Thyroid gland (tissue), 4 donors: ENCODE measurements at regions not wholly inside any gene's neighbourhood (a gene's known extent, or its start where the extent isn't known, plus 50 kb on each side); places are given as distances from the start of the nearest gene placed in this dataset.

ENCODE experiments used
- DNase-seq, 2 donors: peaks; one replicate each; pipeline ENCODE4 v3.0.0-alpha.2; 2019
- H3K27ac ChIP-seq, 3 donors: fragments of 200-600 bp; sonication (generic); 1 replicate in 2 of 3; 2 replicates in 1 of 3; pipeline ENCODE4 v1.5.1; 2016 to 2019; ENCODE audit warnings: mild to moderate bottlenecking in 1 of 3, moderate library complexity in 1 of 3
- H3K27me3 ChIP-seq: fragments of 200-600 bp; sonication (generic); one replicate; pipeline ENCODE4 v1.5.1; 2019
- H3K36me3 ChIP-seq, 2 donors: fragments of 200-600 bp; sonication (generic); one replicate each; pipeline ENCODE4 v1.5.1; 2016 to 2019
- H3K4me1 ChIP-seq, 2 donors: fragments of 200-600 bp; sonication (generic); one replicate each; pipeline ENCODE4 v1.5.1; 2017 to 2019
- H3K4me3 ChIP-seq, 3 donors: fragments of 200-600 bp; sonication (generic); replicated peaks in 1 of 3; 1 replicate in 2 of 3; 2 replicates in 1 of 3; pipeline ENCODE4 v1.5.1; 2016; ENCODE audit warnings: mild to moderate bottlenecking in 1 of 3
- H3K9me3 ChIP-seq: fragments of 200-600 bp; sonication (generic); one replicate; pipeline ENCODE4 v1.5.1; 2017
- CTCF ChIP-seq, 6 experiments: fragments of 200-600 bp in 3 of 6; fragments of 450-650 bp in 3 of 6; sonication (generic) in 3 of 6; IDR thresholded peaks; one replicate each; pipeline ENCODE4 v1.5.1; 2016 to 2019; ENCODE audit warnings: antibody characterized with exemption in 6 of 6, mild to moderate bottlenecking in 2 of 6, inconsistent platforms in 1 of 6, moderate library complexity in 1 of 6
- POLR2A ChIP-seq, 2 donors: fragments of 450-650 bp; IDR thresholded peaks; one replicate each; pipeline ENCODE4 v1.6.1; 2017; ENCODE audit warnings: antibody characterized with exemption in 2 of 2, mild to moderate bottlenecking in 2 of 2, moderate library complexity in 1 of 2
- WGBS, 2 donors: methylation state at CpG; one replicate each; pipeline ENCODE4 v1.1.5; 2017; 5-methylcytosine and 5-hydroxymethylcytosine counted together
- intact Hi-C: fragments of 100-400 bp; cut with DNase I; formaldehyde crosslinking; loops from one replicate; pipeline ENCODE4 v1.15.1; 2023

DNA sequence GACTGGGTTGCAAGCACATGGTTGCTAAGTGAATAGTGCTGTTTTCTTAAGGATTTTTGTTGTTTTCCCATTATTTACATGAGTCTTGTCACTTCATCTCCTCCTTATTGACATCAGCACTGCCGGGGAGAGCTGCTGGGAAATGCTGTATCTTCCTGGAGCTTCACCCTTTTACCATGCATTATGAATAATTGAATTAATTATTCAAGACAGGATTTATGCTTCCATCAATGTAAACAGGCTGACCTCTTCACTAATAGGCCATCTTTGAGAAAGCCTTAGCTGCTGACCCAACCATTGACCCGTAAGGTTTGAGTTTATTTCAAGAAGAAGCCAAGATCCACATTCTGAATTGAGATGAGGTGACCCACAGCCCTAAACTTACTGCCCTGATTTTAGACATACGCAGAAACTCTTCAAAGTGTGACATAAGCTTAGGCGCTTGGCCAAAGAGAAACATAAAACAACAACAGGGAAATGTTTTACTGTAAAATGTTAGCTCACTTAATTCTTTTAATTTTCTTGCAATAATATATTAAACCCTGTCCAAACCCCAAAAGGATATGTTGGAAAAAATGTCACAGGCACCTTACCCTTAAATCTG, 365.5 kb upstream of the SYT4 start:
- 51 to 60% methylated on average over 4 of the region's 4 CpGs for WGBS, 2 donors
- no peaks in the 10 kb centered on the region for H3K27me3 ChIP-seq
- no peaks in the 10 kb centered on the region for H3K36me3 ChIP-seq
- TF ChIP-seq CTCF (IDR thresholded peaks at IDR 0.05) (no peak), POLR2A (IDR thresholded peaks at IDR 0.05) (no peak)
- no peak for DNase-seq
- H3K4me1 ChIP-seq = no peaks in the 10 kb centered on the region
- intact Hi-C loops = no loop called here
- H3K9me3 ChIP-seq = no peaks in the 10 kb centered on the region
- no peak overlapping the region for H3K4me3 ChIP-seq
- no peak overlapping the region for H3K27ac ChIP-seq

- Histone ChIP-seq H3K27me3 (no peaks in the 10 kb centered on the region), H3K4me1 (no peaks in the 10 kb centered on the region), H3K9me3 (no peaks in the 10 kb centered on the region), H3K4me3 (no peak overlapping the region), H3K36me3 (no peaks in the 10 kb centered on the region), H3K27ac (no peak overlapping the region)
- TF ChIP-seq POLR2A (IDR thresholded peaks at IDR 0.05) (no peak), CTCF (IDR thresholded peaks at IDR 0.05) (no peak)
- 89 to 95% methylated on average over 2 of the region's 2 CpGs for WGBS, 2 donors
- no peak for DNase-seq
- intact Hi-C loops = no loop called here
These were observed 370.7 kb upstream of the SYT4 start for GRCh38 chr18:43648002-43648401.

DNA sequence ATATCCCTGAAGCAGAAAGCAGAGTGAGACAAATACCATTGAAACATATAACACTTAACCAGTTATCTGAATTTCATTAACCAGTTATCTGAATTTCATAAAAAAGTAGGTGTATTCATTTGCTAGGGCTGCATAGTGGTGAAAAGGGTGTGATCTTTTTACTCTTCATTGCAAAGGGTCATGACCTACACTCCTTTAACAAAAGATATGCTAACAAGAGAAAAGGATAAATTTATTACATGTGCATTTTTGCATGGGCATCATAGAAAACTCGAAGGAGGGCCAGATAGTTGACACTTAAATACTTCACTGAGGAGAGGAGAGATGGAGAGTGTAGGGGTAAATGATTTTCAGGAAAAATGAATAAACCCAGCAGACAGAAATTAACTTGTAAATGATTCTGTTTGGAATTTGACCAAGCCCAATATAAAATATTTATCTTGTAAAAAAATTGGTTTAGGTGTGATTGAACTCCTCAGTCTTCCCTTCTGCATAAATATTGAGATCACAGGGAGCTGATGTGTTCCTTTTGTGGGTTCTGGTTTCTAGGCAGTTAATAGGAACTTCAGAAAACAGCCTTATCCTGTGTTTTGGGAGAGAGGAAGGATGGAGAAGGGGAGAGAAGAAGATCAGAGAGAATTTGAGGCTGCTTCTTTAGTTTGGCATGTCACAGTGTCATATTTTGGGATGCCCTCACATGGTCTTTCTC, 372.5 kb upstream of the SYT4 start:
- WGBS, 2 donors = 65 to 71% methylated on average over 1 of the region's 1 CpG
- TF ChIP-seq POLR2A (IDR thresholded peaks at IDR 0.05) (no peak), CTCF (IDR thresholded peaks at IDR 0.05) (no peak)

DNA sequence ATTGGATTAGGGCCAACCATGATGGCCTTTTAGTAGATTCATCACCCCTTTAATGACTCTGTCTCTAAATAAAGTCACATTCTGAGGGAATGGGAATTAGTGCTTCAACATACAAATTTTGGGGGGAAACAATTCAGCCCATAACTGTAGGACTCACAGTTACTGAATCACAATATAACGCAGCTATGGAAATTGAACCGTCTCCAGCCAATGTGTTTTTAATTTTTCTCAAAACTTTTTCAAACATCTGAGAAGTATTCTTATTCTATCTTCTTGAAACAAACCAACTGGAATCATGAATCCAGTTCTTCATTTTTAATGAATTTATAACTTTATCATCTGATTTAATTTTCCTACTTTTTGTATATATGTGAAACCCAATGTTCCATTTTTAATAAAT, 373.1 kb upstream of the SYT4 start:
- no peaks in the 10 kb centered on the region for H3K27me3 ChIP-seq
- H3K36me3 ChIP-seq = no peaks in the 10 kb centered on the region
- WGBS, 2 donors = 25 to 42% methylated on average over 2 of the region's 2 CpGs
- no peak for DNase-seq
- no peaks in the 10 kb centered on the region for H3K9me3 ChIP-seq
- no peak overlapping the region for H3K4me3 ChIP-seq
- intact Hi-C loops = no loop called here
- H3K27ac ChIP-seq = no peak overlapping the region
- no peaks in the 10 kb centered on the region for H3K4me1 ChIP-seq
- TF ChIP-seq CTCF (IDR thresholded peaks at IDR 0.05) (no peak), POLR2A (IDR thresholded peaks at IDR 0.05) (no peak)

More for the DNA sequence above, 372.5 kb upstream of the SYT4 start:
- H3K36me3 ChIP-seq = no peaks in the 10 kb centered on the region
- no peak overlapping the region for H3K27ac ChIP-seq
- DNase-seq = no peak
- no peak overlapping the region for H3K4me3 ChIP-seq
- H3K4me1 ChIP-seq = no peaks in the 10 kb centered on the region
- H3K27me3 ChIP-seq = no peaks in the 10 kb centered on the region
- no peaks in the 10 kb centered on the region for H3K9me3 ChIP-seq
- intact Hi-C loops = no loop called here

- 40 to 54% methylated on average over 2 of the region's 2 CpGs for WGBS, 2 donors
- no peak overlapping the region for H3K27ac ChIP-seq
- H3K4me1 ChIP-seq = no peaks in the 10 kb centered on the region
- intact Hi-C loops = no loop called here
- TF ChIP-seq POLR2A (IDR thresholded peaks at IDR 0.05) (no peak), CTCF (IDR thresholded peaks at IDR 0.05) (no peak)
- no peaks in the 10 kb centered on the region for H3K27me3 ChIP-seq
- no peaks in the 10 kb centered on the region for H3K9me3 ChIP-seq
- no peak overlapping the region for H3K4me3 ChIP-seq
- no peaks in the 10 kb centered on the region for H3K36me3 ChIP-seq
- DNase-seq = no peak
These were observed 373.8 kb upstream of the SYT4 start for GRCh38 chr18:43651057-43651456.
